ENCODE measurements at regions not wholly inside any gene's neighbourhood (a gene's known extent, or its start where the extent isn't known, plus 50 kb on each side); places are given as distances from the start of the nearest gene placed in this dataset.

- DNase-seq: no peak
Measured at GRCh38 chr6:146865756-146866379, 267.1 kb downstream of the ADGB start.

DNA sequence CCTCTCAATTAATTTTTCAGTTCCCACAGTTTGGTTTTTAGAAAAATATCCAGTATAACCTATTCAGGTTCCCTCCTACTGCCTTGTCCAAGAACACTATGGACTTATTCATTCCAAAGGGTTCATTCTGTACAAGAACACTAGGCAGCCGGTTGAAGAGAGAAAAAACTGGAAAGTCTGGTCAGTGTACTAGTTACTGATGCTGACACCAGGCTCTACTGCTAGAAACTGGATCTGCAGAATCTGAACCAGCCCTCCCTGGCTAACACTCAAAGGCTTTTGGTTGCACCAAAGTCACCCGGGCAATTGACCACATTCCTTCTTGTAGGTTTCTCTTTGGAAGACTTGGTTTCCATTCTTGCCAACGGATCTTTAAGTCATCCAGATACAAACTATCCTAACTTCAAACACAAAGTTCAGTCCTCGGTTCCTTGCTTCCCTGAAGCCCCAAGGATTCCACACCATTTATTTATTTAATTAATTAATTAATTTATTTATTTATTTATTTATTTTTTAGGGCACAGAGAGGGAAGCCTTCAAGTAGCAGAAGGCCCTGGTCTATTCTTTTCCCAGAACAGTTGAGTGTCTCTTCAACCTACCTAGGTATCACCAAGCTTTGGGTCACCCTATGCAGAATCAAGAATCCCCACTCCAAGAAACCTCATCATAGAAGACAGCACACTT lies 268.1 kb downstream of the ADGB start:
- no peak for DNase-seq

DNA sequence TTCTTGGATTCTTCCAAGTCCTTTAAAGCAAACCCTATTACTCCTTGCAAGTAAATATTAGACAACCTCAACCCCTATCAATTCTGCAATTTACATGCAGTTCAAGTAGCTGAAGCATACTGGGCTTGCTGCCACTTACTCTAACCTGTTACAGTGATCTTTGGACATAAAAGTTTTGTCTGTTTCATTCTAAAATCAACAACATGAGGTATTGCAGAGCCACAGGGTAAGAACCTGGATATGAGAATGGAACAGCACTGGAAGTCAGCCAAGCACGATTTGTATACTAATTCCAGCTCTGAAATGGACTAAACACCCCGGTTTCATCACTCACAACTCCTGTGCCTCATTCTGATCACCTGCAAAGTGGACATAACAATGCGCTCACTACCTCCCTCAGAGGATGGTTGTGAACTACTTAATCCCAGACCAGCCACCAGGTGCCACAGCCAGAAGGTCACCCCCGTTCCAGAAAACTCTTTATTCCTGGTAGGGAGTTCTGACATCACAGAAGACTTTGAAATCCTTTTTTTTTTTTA lies 270.0 kb downstream of the ADGB start:
- no peak for DNase-seq

DNA sequence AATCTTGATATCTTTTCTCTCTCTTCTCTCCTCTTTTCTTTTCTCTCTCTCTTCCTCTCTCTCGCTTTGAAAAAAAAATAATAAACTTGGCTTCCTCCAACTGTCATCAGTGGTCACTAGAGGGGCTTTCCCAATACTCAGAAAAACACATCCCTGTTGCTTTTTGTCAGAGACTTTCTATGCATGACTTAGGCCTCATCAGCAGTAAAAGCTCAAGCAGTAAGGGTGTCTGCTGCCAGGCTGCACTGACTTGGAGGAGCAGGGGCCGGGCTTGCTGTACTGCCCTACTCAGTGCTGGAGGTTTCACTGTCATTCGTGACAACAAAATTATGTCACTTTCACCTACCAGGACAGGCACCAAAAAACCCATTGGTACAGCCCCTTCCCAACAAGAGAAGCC lies 272.0 kb downstream of the ADGB start:
- DNase-seq: no peak

DNA sequence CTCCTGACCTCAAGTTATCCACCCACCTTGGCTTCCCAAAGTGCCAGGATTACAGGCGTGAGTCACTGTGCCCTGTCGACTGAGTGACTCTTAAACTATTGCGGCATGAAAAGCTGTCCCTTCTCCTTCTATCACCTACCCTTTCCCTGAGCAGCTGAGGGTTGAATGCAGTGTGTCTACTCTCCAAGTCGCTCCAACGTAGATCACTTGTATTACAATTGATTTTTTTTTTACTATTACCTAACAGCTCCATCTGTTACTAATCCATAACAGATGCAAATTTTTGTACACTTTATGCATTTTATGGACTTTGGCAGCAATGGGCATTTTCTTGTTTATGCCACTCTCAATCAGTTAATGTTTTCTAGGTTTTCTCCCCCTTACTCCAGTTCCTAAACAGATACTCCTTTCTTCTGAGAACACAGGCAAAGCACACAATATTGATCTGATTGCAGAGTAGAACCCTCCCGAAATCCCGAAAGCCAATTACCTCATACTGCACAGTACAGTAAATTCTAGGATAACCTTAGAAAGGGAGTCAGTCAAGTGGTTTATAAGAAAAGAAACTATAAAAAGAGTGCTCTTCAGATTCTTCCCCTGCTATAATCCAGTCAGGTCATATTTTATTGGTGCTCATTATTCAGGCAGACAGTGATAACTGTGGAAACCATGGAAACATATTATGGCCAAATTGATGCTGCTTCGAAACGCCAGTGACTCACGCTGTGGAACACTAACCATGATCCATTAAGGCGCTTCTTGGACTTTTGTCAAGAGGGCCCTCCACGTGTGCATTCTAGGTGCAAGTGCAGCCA lies 273.0 kb downstream of the ADGB start:
- DNase-seq: no peak

- no peak for DNase-seq
Measured at GRCh38 chr6:146872426-146872785, 273.6 kb downstream of the ADGB start.

- DNase-seq: no peak
Measured at GRCh38 chr6:146874278-146875018, 275.7 kb downstream of the ADGB start.

DNA sequence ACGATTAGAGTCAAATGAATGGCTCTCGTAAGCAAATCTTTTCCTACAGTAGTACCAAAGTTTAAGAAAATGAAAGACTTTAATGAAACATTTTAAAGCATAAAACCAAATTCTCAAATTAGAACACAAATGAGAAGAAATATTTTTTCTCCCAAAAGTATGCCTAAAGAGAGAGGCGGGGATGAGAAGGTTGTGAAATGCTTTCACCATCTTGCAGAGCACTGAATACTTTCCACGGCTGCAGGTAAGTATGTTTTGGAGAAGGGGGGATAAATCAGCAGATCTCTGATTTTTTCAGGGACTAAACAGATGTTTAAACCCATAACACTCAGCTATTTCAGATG lies 277.1 kb downstream of the ADGB start:
- no peak for DNase-seq

- DNase-seq: no peak
Measured at GRCh38 chr6:146876271-146877151, 277.7 kb downstream of the ADGB start.

DNA sequence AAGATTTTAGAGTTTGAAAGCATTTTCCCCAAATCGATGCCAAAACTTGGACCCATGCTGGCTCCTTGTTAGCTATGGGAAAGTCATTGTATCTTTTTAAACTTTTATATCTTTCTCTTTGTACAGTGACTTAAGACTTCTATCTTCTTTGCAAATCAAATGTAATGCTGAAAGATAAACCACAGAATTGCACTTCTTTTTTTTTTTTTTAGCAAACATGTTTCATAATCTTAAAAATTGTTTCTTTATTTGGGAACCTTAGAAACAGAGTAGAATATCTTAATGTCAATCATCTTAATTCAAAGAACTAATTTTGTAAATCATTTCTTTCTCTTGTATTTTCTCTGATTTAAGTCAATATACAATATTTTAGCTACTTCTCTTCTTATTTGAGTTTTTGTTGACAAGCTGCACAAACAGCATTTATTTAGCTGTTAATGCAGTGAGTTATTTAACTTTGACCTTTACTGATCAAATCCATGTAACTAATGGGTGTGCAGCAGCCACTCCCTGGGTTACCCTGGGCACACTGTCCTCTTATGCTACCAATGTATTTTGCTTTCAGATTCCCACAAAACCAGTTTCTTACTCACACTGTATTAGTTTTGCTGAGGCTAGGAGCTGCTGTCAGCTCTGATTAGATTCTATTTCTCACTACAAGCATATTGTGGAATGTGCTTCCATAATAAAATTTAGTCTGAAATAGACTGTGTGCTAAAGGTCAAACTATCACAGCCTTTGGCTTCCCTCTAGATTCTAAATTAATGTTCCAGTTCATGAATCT lies 279.6 kb downstream of the ADGB start:
- DNase-seq: no peak

GRCh38 chr6:146878952-146879340 lies 280.2 kb downstream of the ADGB start:
- no peak for DNase-seq

DNA sequence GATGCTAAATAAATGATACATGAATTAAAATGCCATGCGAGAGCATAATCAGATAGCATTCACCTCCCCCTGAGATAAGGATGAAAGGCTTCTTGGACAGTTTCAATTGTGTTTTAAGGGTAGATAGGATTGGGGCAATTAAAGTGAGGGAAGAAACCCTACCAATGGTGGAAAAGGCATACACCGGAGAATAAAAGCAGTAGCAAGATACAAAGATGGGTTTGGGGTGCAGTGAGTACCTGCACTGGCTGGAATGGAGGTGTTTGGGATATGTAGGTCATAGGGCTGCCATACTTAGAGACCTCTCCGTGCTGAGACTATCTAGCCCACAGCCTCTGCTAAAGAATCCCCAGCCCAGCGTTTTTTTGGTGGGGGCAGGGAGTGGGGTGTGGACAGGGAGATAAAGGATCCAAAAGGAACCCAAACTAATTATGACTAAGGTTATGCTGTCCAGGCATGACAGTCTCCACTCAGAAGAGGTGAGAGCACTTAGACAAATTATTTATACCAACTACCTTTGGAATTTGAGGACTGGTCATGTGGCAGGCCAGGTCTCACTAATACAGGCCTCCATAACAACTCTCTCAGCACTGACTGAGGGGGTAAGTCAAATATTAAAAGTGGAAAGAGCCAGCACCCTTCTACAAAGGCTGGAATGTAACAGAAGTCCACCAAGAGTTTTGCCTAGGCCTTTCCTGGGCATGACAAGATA lies 280.8 kb downstream of the ADGB start:
- no peak for DNase-seq

DNA sequence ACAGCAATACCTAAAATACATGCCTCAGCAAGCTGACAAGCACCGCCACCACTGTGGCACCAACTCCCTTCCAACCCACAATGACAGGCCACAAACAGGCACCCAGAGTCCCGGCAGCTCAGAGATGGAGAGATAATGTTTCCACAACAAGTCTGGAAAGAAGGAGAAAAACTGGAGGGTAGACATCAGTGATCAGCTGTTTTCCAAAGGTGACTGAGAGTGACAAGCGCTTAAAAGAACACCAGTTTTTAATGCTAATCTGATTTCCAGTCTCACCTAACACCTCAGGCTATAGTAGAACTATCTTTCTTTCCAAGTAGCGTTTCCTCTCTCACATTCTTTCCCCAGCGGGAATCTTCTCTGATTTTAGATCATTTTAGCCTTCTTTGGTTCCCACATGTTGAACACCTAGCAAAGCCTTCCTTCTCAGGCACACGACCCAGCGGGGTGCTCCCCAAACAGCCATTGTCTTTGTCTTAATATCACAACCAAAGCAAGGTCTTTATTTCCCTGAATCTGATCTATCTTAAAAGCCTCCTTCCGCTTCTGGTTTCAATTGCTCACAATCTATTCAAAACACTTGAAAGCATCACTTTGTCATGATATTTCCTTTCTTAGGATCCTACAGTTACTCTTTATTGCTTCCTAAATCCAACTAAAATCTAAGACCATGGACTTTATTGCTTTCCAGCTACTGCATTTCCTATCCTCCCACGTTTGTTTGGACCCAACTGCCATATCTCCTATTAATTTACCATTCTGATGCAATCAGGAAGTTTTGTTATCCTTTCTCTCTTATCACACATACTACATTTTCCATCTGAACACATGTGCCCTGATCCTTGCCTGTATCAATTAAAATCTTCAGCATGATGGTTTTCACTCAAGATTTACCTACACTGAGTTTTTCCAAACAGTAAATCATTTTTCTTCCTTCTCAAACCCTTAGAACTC lies 282.7 kb downstream of the ADGB start:
- no peak for DNase-seq

DNA sequence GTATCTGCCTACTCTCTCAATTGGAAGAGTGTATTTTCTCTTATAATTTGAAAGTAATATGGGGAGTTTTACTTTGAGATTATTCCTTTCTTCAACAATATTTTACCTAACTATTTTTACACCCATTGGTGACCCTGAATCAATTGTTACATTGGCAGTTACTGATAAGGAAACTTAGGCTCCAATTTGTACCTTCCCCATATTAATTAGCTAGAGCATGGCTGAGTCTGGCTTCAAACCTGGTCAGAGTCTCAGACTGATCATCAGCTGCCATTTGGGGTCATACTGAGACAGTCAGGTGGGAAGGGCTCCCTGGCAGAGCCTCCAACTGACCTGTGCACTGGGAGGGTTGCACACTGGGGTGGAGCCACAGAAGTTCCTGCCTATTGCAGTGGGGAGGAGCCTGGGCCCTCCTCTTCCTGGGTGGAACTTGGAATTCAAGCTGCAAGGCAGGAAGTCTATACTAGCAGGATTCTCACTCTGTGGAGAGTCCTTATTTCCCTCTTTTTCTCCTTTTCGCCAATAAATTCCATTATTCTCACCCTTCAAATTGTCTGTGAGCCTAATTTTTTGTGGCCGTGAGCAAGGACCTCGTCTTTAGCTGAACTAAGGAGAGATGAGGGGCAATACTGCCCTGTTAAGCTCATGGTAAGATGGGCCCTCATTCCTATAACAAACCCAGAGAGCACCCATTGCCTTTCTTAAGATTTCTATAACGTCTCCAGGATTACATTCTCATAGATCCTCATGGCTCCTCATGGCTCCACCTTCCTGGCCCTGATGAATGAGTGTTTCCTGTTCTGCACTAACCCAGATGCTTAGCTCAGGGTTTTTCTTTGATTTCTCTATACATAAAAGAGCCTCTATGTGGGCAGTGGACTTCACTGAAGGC lies 285.1 kb downstream of the ADGB start:
- no peak for DNase-seq

DNA sequence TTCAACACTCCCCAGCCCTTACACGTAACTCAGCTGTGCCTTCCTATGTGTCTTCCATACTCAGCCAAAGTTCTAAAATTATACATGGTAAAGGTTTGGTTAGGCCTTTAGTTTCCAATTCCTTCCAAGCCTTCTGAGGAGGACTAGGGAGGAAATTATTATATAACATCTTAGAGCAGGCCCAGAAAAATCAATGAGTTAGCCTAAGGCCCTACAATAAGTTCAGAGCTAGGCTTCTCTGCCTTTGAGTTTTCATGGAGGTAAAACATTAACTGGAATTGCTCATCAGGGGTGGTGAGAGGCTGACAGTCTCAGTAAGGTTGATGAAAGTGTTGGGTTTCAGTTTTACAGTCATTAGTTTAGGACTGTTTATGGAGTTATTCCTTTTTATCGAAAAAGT lies 286.0 kb downstream of the ADGB start:
- no peak for DNase-seq

- no peak for DNase-seq
Measured at GRCh38 chr6:146885708-146886457, 287.1 kb downstream of the ADGB start.

DNA sequence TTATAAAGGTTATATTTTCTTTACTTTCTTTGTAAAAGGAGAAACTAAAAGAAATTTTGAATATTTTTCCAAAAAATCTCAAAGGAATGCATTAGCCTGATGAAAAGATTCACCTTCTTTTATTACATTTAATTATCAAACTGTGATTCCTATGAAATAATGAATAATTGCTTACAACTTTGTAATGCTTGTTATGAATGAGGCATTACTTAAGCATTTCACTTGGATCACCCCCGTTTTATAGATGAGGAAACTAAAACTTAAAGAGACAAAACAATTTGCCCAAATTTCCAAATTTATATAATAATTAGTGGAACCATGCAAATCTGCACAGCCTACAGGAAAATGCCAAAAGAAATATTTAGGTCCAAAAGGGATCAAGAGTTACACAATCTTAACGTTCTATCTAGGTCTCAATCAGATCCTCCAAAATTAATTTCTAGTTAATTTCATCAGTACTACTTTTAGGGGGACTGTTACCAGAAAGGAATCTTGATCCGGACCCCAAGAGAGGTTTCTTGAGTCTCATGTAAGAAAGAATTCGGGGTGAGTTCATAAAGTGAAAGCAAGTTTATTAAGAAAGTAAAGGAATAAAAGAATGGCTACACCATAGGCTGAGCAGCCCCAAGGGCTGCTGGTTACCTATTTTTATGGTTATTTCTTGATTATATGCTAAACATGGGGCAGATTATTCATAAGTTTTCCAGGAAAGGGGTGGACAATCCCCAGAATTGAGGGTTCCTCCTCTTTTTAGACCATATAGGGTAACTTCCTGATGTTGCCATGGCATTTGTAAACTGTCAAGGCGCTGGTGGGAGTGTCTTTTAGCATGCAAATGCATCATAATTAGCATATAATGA lies 288.0 kb downstream of the ADGB start:
- no peak for DNase-seq
